ENCODE measurements at regions not wholly inside any gene's neighbourhood (a gene's known extent, or its start where the extent isn't known, plus 50 kb on each side); places are given as distances from the start of the nearest gene placed in this dataset.

- TF ChIP-seq EZH2 (IDR thresholded peaks at IDR 0.05; ENCODE audit: low read depth, unreplicated experiment): no peak
- no peak for TF ChIP-seq ZNF331 (CRISPR knock-in tag; IDR thresholded peaks at IDR 0.05; ENCODE audit: low read depth)
- TF ChIP-seq CTCF (conservative IDR thresholded peaks at IDR 0.05; ENCODE audit: low read depth in 2 of 2): no peak
- TF ChIP-seq POLR2AphosphoS5 (IDR thresholded peaks at IDR 0.05; ENCODE audit: low read depth): no peak
- TF ChIP-seq EZH2phosphoT487 (IDR thresholded peaks at IDR 0.05; ENCODE audit: unreplicated experiment): no peak
- no peak for TF ChIP-seq JUNB (IDR thresholded peaks at IDR 0.05; ENCODE audit: unreplicated experiment)
- TF ChIP-seq REST (IDR thresholded peaks at IDR 0.05; ENCODE audit: unreplicated experiment): no peak
- TF ChIP-seq ZNF114 (CRISPR knock-in tag; IDR thresholded peaks at IDR 0.05): no peak
These were observed 75.9 kb downstream of the BMP4 start for GRCh38 chr14:53880761-53881160.

Measured in GM23338 (cell line).